ENCODE measurements at regions not wholly inside any gene's neighbourhood (a gene's known extent, or its start where the extent isn't known, plus 50 kb on each side); places are given as distances from the start of the nearest gene placed in this dataset.
"Not testable (repeated sequence)": the region's sequence is repeated elsewhere in the genome, so short reads cannot be mapped to it uniquely, and the experiment has no call there.

- H3K36me3 ChIP-seq (ENCODE audit: control insufficient read depth, insufficient read depth, low read length) = no peaks in the 10 kb centered on the region
- H3K4me3 ChIP-seq (ENCODE audit: insufficient read depth, low read depth, low read length, poor library complexity, severe bottlenecking) = no peak overlapping the region
- DNase-seq = no peak
- no peak overlapping the region for H3K27ac ChIP-seq (ENCODE audit: insufficient read depth, low read length, poor library complexity, severe bottlenecking)
- H3K27me3 ChIP-seq (replicated peaks; ENCODE audit: control insufficient read depth, insufficient read depth, low read length, poor library complexity, severe bottlenecking) = no peaks in the 10 kb centered on the region
- no peaks in the 10 kb centered on the region for H3K4me1 ChIP-seq (ENCODE audit: control insufficient read depth, insufficient read depth, low read length, poor library complexity, severe bottlenecking)
- no peaks in the 10 kb centered on the region for H3K9me3 ChIP-seq (ENCODE audit: control insufficient read depth, low read length)
Observed at GRCh38 chr16:29192329-29193247, 207.7 kb downstream of the LAT start.

GRCh38 chr16:29191636-29192180 lies 206.9 kb downstream of the LAT start:
- H3K4me3 ChIP-seq (ENCODE audit: insufficient read depth, low read depth, low read length, poor library complexity, severe bottlenecking); H3K9me3 ChIP-seq (ENCODE audit: control insufficient read depth, low read length); DNase-seq; H3K36me3 ChIP-seq (ENCODE audit: control insufficient read depth, insufficient read depth, low read length); H3K27ac ChIP-seq (ENCODE audit: insufficient read depth, low read length, poor library complexity, severe bottlenecking); H3K27me3 ChIP-seq (replicated peaks; ENCODE audit: control insufficient read depth, insufficient read depth, low read length, poor library complexity, severe bottlenecking); H3K4me1 ChIP-seq (ENCODE audit: control insufficient read depth, insufficient read depth, low read length, poor library complexity, severe bottlenecking): not testable (repeated sequence)

GRCh38 chr16:29190553-29191431 lies 205.9 kb downstream of the LAT start:
- not testable (repeated sequence) for H3K9me3 ChIP-seq (ENCODE audit: control insufficient read depth, low read length); H3K27ac ChIP-seq (ENCODE audit: insufficient read depth, low read length, poor library complexity, severe bottlenecking); H3K36me3 ChIP-seq (ENCODE audit: control insufficient read depth, insufficient read depth, low read length); H3K4me3 ChIP-seq (ENCODE audit: insufficient read depth, low read depth, low read length, poor library complexity, severe bottlenecking); DNase-seq; H3K4me1 ChIP-seq (ENCODE audit: control insufficient read depth, insufficient read depth, low read length, poor library complexity, severe bottlenecking); H3K27me3 ChIP-seq (replicated peaks; ENCODE audit: control insufficient read depth, insufficient read depth, low read length, poor library complexity, severe bottlenecking)

- H3K27ac ChIP-seq (ENCODE audit: insufficient read depth, low read length, poor library complexity, severe bottlenecking); H3K9me3 ChIP-seq (ENCODE audit: control insufficient read depth, low read length); H3K4me3 ChIP-seq (ENCODE audit: insufficient read depth, low read depth, low read length, poor library complexity, severe bottlenecking); DNase-seq; H3K27me3 ChIP-seq (replicated peaks; ENCODE audit: control insufficient read depth, insufficient read depth, low read length, poor library complexity, severe bottlenecking); H3K36me3 ChIP-seq (ENCODE audit: control insufficient read depth, insufficient read depth, low read length); H3K4me1 ChIP-seq (ENCODE audit: control insufficient read depth, insufficient read depth, low read length, poor library complexity, severe bottlenecking): not testable (repeated sequence)
Observed at GRCh38 chr16:29188806-29189205, 204.0 kb downstream of the LAT start.

- H3K4me3 ChIP-seq (ENCODE audit: insufficient read depth, low read depth, low read length, poor library complexity, severe bottlenecking); H3K27me3 ChIP-seq (replicated peaks; ENCODE audit: control insufficient read depth, insufficient read depth, low read length, poor library complexity, severe bottlenecking); DNase-seq; H3K4me1 ChIP-seq (ENCODE audit: control insufficient read depth, insufficient read depth, low read length, poor library complexity, severe bottlenecking); H3K9me3 ChIP-seq (ENCODE audit: control insufficient read depth, low read length); H3K36me3 ChIP-seq (ENCODE audit: control insufficient read depth, insufficient read depth, low read length); H3K27ac ChIP-seq (ENCODE audit: insufficient read depth, low read length, poor library complexity, severe bottlenecking): not testable (repeated sequence)
Observed at GRCh38 chr16:29186306-29187220, 201.7 kb downstream of the LAT start.

GRCh38 chr16:29185872-29186271 lies 201.0 kb downstream of the LAT start:
- H3K27me3 ChIP-seq (replicated peaks; ENCODE audit: control insufficient read depth, insufficient read depth, low read length, poor library complexity, severe bottlenecking); H3K27ac ChIP-seq (ENCODE audit: insufficient read depth, low read length, poor library complexity, severe bottlenecking); H3K4me3 ChIP-seq (ENCODE audit: insufficient read depth, low read depth, low read length, poor library complexity, severe bottlenecking); H3K4me1 ChIP-seq (ENCODE audit: control insufficient read depth, insufficient read depth, low read length, poor library complexity, severe bottlenecking); H3K36me3 ChIP-seq (ENCODE audit: control insufficient read depth, insufficient read depth, low read length); H3K9me3 ChIP-seq (ENCODE audit: control insufficient read depth, low read length); DNase-seq: not testable (repeated sequence)

- not testable (repeated sequence) for H3K9me3 ChIP-seq (ENCODE audit: control insufficient read depth, low read length); H3K4me1 ChIP-seq (ENCODE audit: control insufficient read depth, insufficient read depth, low read length, poor library complexity, severe bottlenecking); DNase-seq; H3K4me3 ChIP-seq (ENCODE audit: insufficient read depth, low read depth, low read length, poor library complexity, severe bottlenecking); H3K36me3 ChIP-seq (ENCODE audit: control insufficient read depth, insufficient read depth, low read length); H3K27ac ChIP-seq (ENCODE audit: insufficient read depth, low read length, poor library complexity, severe bottlenecking); H3K27me3 ChIP-seq (replicated peaks; ENCODE audit: control insufficient read depth, insufficient read depth, low read length, poor library complexity, severe bottlenecking)
Observed at GRCh38 chr16:29184738-29185438, 200.0 kb downstream of the LAT start.

GRCh38 chr16:29182940-29183868 lies 198.4 kb downstream of the LAT start:
- not testable (repeated sequence) for H3K9me3 ChIP-seq (ENCODE audit: control insufficient read depth, low read length); DNase-seq; H3K27ac ChIP-seq (ENCODE audit: insufficient read depth, low read length, poor library complexity, severe bottlenecking); H3K36me3 ChIP-seq (ENCODE audit: control insufficient read depth, insufficient read depth, low read length); H3K27me3 ChIP-seq (replicated peaks; ENCODE audit: control insufficient read depth, insufficient read depth, low read length, poor library complexity, severe bottlenecking); H3K4me3 ChIP-seq (ENCODE audit: insufficient read depth, low read depth, low read length, poor library complexity, severe bottlenecking); H3K4me1 ChIP-seq (ENCODE audit: control insufficient read depth, insufficient read depth, low read length, poor library complexity, severe bottlenecking)
